Panc1 (cell line): ENCODE measurements at regions not wholly inside any gene's neighbourhood (a gene's known extent, or its start where the extent isn't known, plus 50 kb on each side); places are given as distances from the start of the nearest gene placed in this dataset.

Source experiments
- TCF7L2 ChIP-seq: IDR thresholded peaks from 2 replicates; pipeline ENCODE4 v1.6.1; 2011; ENCODE audit warnings: mild to moderate bottlenecking, low read depth, low read length, inconsistent platforms
- TF ChIP-seq, protein P1 (sequence below): fragments of 450-650 bp; IDR thresholded peaks from 2 replicates; pipeline ENCODE4 v1.5.1; 2017; ENCODE audit warnings: mild to moderate bottlenecking

DNA sequence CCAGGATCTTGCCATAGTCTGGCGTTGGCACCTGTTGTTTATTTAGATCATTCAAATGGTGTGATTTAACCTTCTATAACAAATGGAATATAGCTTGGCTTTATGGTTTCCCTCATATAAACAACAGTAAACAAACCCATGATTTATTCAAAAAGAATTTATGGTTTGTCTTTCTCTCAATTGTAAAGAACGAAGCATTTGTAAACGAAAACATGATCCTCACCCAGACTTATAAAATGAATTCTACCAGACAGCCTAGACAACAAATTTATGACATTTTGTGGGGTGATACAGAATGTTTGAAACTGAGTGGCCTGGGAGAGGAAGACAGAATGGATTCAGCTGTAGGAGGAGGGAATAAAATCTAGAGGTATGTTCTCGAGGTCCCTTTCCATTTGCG lies 66.1 kb upstream of the PTGFR start:
- TF ChIP-seq, protein P1, sequence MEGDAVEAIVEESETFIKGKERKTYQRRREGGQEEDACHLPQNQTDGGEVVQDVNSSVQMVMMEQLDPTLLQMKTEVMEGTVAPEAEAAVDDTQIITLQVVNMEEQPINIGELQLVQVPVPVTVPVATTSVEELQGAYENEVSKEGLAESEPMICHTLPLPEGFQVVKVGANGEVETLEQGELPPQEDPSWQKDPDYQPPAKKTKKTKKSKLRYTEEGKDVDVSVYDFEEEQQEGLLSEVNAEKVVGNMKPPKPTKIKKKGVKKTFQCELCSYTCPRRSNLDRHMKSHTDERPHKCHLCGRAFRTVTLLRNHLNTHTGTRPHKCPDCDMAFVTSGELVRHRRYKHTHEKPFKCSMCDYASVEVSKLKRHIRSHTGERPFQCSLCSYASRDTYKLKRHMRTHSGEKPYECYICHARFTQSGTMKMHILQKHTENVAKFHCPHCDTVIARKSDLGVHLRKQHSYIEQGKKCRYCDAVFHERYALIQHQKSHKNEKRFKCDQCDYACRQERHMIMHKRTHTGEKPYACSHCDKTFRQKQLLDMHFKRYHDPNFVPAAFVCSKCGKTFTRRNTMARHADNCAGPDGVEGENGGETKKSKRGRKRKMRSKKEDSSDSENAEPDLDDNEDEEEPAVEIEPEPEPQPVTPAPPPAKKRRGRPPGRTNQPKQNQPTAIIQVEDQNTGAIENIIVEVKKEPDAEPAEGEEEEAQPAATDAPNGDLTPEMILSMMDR = no peak
- TF ChIP-seq TCF7L2 = no peak
